ENCODE measurements at regions not wholly inside any gene's neighbourhood (a gene's known extent, or its start where the extent isn't known, plus 50 kb on each side); places are given as distances from the start of the nearest gene placed in this dataset.

DNA sequence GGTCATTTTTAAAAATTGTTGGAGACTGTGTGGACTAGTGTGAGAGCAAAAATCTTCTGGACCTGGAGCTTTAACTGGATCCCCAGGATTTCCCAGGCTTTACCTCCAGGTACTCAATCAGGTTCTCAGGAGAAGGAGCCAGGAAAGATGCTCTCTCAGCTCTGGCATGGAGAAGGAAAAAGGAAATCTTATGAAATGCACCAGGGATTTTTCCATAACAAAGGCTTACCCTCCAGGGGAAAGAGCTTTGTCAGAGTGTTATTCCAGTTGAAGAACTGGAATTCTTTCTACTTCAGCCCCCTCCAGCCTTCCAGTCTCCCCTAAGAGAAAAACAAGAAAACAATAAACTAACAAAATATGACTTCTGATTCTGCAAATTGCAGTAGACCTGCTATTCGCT lies 436.7 kb upstream of the ANKRD30A start:
- DNase-seq: no peak

DNA sequence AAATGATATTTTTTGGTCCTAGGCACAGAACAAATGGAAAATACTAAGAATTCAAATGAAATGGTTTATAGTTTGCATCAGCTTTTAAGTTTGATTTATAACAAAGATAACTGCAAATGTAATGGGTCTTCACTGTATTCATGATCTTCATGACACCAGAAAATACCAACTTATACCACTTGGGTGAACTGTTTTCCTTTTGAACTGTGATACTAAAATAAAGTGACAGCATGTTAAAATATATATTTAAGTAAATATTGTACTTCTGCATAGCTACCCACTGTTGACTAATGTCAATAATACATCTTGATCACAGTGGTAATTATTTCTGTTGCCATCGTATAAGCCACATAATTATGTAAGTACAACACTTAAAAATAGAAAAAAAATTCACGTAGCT lies 442.0 kb upstream of the ANKRD30A start:
- DNase-seq: no peak

DNA sequence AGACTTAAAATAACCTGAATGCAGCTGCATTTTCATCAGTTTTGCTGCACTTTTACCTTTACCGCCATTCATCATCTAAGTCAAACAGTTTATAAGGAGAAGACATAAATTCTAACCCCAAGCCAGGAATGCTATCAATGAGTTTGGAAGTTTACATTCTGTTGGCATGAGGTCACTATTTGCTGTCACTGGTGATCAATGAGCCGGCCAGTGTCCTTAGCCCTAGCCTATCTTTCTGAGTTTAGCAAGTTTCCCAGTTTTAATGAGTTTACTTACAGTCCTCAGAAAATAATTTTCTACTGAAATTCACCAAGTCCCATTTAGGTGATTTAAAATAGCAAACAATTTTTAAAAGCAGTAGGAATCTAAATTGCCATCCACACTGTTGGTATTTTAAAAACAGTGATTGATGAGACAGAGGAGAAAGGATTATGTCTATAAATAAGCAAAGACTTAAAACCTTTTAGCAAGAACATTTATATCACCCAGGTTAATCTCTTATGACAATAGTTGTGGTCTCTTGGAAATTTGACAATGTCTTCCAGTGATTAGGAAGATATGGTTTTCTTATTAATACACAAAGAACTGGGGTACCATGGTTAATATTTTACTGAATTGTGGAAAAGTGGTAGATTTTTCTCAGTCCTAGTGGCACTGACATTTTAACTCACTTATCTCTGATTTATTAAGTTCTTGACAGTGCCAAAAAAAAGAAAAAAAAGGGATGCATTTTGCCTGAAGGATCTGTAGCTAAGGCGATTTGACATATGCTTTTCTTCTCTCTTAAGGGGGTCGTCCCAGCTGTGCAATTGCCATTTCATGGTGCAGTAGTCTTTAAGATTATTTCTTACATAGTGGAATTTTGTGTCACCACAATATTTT lies 443.4 kb upstream of the ANKRD30A start:
- DNase-seq: no peak

DNA sequence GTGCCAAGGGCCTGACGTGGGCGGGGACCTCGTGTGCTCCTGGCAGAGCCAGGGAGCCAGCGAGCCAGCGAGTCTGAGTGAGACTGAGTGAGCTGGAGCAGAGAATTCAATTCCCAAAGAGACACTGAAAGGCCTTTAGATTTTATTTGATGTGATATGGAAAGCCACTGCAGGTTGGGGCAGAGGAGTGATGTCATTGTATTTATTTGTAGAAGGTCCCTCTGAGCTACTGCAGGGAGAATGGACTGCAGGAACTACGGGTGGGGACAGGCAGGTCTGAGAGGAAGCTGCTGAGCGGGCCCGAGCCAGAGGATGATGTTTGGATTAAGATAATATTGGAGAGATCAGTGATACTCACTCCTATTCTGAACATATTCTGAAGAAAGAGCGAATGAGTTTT lies 445.8 kb upstream of the ANKRD30A start:
- no peak for DNase-seq

DNA sequence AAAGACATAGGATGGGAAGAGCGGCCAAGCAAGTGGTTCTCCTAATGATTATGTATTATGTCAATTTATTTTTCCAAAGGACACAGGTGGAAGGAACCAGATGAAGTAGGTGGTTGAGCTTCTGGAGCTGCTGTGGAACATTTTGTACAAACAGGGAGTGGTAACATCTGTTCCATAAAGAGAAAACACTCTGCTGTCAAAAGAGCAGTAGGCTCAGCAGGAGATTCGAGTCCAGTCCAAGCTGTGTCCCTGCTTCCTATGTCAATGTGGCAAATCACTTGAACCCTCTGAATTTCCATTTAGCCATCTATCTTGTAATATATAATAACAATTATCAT lies 448.0 kb upstream of the ANKRD30A start:
- no peak for DNase-seq

DNA sequence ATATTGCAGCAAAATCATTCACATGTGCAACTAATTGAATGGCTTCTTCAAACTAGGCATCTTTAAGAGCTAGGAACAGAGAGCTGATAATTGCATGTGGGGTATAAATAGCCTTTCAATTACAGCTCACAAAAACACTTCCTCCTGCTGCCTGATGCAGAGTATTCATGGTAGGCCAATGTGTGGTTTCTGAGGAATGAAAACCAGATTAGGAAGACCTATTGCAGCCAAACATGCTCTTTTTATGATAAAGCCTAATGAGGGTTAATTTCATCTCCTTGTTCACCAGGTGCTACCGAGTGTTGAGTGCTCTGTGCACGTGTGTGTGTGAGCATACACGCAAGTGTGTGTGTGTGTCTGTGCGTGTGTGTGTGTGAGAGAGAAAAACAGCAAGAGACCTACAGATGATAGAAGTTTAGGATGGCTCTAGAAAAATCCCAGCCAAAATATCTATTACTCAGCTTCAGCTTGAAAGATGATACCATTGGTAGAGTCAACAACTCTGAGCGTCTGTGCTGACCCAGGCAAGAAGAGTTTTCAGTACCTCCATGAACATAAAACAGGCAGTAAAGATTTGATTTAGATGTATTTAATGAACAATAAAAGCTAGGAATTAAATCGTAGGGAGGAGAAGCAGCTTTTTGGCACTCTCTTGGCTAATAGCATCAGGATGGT lies 448.5 kb upstream of the ANKRD30A start:
- DNase-seq: no peak

DNA sequence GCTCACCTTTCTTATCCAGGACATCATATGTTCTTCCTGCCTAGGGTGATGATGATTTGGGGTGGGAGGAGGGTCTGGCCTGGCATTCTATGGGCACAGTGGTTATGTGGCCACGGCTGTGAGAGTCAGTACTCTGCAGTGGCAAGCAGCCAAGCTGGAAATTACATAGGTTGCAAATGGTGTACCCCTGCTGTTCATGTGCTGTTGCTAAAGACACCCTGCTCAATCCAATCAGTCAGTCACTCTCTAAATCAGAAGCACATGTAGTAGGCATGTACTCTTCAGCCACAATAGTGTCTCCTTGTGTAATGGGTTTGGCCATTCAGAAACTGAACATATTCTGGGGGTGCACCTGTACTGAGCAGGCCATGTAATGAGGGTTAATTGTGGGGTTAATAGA lies 449.1 kb upstream of the ANKRD30A start:
- no peak for DNase-seq

DNA sequence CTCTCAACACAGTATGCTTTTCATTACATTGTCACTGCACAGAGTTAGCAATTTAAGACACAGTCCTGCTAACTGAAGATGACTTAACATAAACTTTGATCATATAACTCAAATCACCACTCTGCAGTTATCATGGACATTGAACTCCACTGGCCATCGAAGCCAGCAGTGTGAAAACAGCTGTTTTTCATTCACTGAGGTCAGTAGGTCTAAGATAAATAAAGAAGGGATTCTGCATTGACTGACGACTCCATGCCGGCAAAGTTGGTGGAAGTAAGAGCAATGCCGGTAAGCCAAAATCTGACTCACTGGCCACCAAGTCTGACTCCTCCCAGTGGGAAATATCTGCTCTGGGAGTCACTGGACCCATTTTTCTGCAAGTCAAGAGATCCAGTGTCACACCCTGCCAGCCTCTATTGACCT lies 449.9 kb upstream of the ANKRD30A start:
- DNase-seq: no peak

DNA sequence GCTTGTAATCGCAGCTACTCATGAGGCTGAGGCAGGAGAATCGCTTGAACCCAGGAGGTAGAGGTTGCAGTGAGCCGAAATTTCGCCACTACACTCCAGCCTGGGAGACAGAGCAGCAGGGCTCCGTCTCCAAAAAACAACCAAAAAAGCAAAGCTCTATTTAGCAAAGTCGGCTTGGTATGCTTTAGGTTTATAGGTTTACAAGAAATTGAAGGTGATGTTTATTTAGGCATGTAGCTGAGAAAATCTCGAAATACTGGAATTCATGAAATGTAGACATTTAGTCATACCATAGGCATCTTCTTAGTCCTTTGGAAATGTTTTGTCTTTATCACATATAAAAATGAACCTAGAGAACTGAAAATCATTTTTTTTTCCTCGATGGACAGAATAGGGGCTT lies 453.8 kb upstream of the ANKRD30A start:
- no peak for DNase-seq

DNA sequence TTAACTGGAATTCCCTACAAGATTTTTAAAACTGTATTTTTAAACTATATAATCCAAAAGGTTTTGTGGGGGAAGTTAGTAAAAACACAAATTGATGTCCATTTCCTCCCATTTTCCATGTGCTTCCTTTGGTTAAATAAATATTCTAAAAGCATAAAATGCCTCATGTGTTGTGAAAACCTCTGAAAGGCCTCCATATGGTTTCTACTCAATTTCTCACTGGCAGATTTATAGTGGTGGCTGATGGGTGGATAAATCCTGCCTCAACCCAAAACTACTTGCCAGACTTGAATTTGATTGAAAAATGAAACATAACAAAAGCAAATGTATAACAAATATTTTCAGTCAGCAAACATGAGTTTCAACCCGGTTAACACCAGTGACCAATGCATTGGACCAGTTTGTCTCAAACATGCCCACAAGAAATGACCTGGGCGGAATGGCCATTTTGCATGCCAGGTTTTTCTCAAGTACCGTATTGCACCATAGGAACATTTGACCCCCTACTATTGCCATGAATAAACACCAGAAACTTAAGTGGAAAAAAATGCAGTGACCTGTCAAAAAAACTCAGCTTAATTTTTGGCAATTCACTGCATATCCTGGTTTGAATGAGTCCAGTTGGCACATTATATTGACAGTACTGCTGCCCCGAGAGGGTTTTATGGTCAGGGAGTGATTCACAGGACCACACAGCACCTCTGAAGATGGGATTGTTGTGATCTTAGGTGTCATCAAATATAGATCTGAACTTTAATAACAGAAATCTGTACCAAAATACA lies 454.6 kb upstream of the ANKRD30A start:
- DNase-seq: no peak

DNA sequence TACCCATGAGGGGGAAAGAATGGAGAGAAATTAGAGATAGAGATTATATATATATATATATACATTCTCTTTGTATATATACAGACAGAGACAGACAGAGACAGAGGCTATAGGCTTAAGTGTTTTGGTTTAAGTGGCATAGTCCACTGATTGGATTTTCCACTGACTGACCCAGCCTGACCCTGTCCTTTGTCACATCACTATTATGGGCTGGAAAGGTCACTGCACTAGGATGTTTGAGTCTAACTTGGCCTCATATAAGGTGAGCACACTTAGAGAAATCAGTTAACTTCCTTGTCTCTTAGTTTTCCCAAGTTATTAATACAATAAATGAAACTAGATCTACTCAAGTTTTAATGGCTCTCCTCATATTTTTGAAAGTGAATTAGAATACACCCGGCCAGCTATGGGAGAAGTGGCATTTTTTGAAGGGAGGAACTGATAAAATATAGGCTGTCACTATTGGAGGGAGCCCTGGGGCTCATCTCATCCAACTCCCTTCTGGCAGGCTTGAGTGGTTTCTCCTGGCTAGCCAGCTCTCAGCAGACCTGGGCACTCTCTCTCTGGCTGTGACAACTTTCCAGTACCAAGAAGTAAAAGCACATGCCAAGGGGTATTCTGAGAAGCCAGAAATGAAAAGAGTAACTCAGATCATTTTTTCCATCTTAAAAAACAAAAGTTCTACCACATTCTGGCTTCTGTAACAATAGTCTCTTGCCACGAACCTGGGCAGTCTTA lies 455.6 kb upstream of the ANKRD30A start:
- no peak for DNase-seq

DNA sequence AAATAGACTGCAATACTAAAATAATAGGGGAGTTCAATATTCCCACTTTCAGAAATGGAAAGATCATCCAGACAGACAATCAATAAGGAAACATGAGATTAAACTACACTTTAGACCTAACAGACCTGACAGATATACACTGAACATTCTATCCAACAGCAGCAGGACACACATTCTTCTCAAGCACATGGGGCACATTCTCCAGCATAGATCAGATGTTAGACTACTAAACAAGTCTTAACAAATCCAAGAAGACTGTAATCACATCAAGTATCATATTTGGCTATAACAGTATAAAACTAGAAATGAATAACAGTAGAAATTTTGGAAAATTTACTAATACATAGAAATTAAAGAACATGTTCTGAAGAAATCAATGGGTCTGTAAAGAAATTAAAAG lies 458.9 kb upstream of the ANKRD30A start:
- no peak for DNase-seq

DNA sequence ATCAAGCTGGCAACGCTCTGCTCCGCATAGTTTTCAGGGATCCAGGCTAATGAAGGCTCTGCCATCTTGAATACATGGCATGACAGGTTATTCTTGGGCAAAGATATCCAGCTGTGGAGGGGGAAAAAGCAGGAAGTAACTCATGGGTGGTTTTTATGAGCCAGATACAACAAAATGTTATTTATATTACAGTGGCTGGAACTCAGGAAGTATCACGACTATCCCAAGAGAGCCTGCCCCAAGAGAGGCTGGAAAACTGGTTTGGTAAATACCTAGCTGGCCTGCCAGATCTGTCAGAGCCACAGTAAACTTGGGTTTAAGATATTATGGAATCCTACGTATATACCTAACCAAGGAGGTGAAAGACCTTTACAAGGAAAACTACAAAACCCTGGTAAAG lies 462.8 kb upstream of the ANKRD30A start:
- no peak for DNase-seq

DNA sequence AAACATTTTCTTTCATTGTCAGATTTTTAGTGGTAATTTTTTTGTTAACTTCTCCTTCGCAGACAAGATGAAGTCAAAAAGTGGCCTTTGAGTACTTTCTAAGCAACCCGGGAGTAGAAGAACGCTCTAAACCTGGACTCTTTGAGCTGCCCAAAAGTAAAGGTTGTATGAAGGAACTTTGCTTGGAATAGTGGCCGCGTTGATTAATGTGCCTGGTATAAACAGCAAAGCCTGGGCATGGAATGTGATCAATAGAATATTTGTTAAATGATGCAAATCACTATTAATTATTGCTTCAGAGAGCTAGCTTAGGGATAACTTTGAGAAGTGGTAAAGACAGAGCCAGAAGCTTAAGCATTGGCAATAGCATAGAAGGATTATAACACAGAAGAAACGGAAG lies 475.1 kb upstream of the ANKRD30A start:
- no peak for DNase-seq

DNA sequence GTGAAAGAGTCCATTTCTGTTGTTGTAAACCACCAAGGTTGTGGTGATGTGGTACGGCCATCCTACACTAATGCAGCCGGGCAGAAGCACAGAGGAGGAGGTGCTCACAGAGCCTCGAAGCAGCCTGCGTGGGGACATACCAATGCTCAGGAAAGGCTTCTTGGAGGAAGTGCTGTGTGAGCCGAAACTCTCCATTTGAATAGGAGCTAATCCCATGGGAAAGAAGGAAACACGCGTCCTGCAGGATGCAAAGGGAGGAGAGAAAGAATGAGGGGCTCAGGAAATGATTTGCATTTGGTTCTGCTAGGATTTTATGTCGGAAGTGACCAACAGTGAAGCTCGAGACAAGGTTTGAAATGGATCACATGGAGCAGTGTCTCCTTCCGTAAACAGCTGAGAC lies 477.9 kb upstream of the ANKRD30A start:
- DNase-seq: no peak

DNA sequence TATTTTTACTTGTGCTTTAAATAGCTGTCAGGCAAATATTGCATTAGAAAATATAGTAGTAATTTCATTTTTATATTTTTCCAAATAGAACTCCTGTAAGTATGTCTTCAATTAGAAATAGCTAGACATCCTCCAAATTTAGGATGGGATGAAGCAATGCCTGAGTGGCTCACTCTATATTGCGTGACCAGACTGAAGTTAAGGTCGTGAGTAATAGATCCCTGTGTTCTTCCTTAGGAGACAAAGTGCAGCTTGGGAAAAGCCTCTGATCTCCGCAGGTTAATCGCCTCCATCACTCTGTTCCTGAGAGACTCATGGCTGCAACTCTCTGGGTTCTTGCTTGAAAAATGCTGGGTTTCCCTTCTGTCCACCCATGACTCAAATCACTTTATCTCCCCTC lies 484.8 kb upstream of the ANKRD30A start:
- no peak for DNase-seq

DNA sequence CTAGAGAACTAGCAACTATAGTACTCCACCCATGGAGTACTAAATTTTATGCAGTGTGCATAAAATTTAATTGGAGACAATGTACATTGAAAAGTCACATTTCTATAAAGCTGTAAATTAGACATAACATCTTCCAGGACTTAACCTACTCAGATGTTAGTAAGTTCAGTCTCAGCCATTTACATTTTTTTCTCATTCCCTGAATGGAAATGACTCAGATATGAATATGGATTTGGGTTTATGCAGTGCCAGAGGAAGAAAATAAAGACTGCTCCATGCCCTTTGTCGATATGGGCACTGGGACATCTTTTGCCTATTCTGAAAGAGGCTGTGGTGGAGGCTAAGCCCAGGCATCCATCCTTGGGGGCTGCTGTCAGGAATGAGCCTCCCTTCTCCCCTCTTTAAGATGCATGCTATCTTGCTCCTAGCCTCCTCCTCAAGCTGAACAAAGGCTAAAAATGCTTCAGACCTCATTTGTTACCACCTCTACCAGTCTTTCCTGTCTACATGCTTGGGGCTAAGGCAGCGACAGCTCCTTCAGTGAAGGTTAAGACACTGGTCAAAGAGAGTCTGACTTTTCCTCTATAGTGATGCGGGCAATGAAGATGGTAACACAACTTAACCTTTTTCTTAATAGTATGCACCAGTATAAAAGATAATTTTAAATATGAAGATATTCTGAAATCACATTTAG lies 486.8 kb upstream of the ANKRD30A start:
- no peak for DNase-seq

DNA sequence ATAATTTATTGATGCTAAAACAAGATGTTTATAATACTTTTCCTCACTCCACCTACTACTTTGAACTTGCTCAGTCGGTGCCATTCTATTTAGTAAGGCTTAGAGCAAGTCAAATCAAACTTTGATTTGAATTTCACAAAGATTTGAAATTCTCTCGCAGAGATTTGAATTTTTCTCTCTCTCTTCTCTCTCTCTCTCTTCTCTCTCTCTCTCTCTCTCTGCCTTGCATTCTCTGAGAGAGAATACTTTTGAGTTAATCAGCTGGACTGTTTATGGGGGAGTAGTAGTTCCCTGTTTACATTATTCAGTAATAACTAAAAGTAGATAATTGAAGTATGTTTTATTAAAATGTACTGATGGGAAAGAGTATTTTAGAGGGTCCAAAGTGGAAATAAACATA lies 488.5 kb upstream of the ANKRD30A start:
- DNase-seq: no peak

DNA sequence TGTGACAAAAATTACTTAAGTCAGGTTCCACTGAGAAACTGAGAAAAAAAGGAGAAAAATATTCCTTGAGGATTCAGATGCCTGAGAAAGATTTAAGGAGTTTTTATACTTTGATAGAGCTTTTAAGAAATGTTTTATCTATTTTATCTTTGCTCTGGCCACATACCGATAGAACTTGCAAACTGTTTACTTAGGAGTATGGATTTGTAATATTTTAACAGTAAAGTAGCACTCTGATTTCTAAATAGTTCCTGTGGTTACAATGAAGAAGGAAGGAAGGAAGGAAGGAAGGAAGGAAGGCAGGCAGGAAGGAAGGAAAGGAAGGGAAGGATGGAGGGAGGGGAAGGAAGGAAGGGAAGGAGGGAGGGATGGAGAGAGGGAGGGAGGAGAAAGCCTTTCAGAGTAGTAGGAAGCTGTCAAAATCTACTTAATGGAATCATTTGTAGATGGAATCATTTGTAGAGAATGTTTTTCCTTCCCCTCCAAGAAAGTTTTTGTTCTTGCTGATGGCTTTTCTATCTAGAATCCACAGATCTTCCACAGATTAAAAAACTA lies 489.0 kb upstream of the ANKRD30A start:
- DNase-seq: no peak

DNA sequence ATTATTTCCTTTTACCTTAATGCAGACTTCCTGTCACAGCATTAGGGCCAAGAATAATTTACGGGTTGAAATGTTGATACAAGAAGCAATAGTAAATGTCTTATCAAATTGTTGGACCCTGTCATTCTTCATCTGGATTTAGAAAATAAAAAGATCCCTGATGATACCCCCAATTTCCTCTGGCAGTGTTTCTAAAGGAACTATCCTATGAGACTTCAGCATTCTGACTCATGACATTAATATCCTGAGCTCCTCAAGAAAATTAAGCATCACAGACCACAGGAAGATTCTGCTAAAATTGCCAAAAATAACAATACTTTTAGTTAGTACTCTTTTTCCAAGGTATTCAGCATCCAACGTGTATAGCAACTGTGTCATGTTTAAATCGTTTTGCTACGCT lies 490.5 kb upstream of the ANKRD30A start:
- DNase-seq: no peak

DNA sequence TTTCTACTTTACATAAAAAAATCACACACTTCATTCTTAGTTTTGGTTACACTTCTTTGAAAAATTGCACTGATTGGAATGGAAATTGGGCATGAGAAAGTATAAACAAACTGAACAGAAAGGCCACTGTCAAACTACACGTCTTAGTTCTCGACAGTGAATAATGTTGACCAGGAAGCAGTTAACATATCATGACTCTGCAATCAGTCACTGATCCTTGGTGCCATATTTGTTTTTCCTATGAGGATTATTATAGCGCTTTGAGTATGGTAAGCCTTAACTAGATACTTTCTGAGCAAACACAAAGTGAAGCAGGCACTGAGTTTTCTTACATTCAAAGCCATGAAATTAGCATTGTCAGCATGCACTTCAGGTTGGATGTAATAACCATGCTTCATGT lies 495.1 kb upstream of the ANKRD30A start:
- DNase-seq: no peak

DNA sequence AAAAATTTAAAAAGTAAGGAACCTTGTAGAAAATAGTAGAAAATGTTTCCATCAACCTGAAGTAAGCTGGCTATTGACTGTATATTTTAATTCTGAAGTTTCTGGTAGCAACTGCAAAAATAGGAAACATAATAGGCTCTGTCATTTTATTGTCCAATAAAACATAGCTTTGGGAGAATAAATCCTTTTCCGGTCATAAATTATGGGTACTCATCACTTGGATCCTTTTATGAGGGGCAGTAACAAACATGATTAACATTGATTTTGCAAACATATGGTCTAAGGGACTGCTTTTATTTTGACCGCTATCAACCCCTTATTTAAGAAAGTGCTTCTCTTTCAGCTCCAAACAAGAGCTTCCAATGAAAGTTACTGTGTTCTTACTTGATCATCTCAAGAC lies 495.9 kb upstream of the ANKRD30A start:
- DNase-seq: no peak

Measured in DMS79 treated with DMSO at 0.1 percent for 48 hours (cell line).